Type B pancreatic cell (in vitro differentiated cells): ENCODE measurements at regions not wholly inside any gene's neighbourhood (a gene's known extent, or its start where the extent isn't known, plus 50 kb on each side); places are given as distances from the start of the nearest gene placed in this dataset.

Source experiments
- DNase-seq: peaks from one replicate; pipeline ENCODE4 v3.0.0; 2021; ENCODE audit warnings: mixed read lengths; ENCODE audit not compliant: unreplicated experiment; ENCODE audit errors: extremely low spot score
- H3K27ac Mint-ChIP-seq: 2 replicates; pipeline ENCODE4 v1.8.0; 2021; ENCODE audit warnings: mild to moderate bottlenecking, mixed read lengths
- H3K27me3 Mint-ChIP-seq: 2 replicates; pipeline ENCODE4 v1.8.0; 2021; ENCODE audit warnings: mixed read lengths
- H3K36me3 Mint-ChIP-seq: 2 replicates; pipeline ENCODE4 v1.8.0; 2021; ENCODE audit warnings: mixed read lengths
- H3K4me1 Mint-ChIP-seq: one replicate; pipeline ENCODE4 v1.8.0; 2021; ENCODE audit warnings: mixed read lengths; ENCODE audit not compliant: unreplicated experiment
- H3K4me3 Mint-ChIP-seq: 2 replicates; pipeline ENCODE4 v1.8.0; 2021; ENCODE audit warnings: mild to moderate bottlenecking, mixed read lengths
- H3K9me3 Mint-ChIP-seq: 2 replicates; pipeline ENCODE4 v1.8.0; 2021; ENCODE audit warnings: mixed read lengths
- TF ChIP-seq, protein P1 (sequence below): fragments of 200-600 bp; sonication (generic); conservative IDR thresholded peaks from 2 replicates; pipeline ENCODE4 v1.5.0; 2021; ENCODE audit warnings: antibody characterized with exemption, mild to moderate bottlenecking

DNA sequence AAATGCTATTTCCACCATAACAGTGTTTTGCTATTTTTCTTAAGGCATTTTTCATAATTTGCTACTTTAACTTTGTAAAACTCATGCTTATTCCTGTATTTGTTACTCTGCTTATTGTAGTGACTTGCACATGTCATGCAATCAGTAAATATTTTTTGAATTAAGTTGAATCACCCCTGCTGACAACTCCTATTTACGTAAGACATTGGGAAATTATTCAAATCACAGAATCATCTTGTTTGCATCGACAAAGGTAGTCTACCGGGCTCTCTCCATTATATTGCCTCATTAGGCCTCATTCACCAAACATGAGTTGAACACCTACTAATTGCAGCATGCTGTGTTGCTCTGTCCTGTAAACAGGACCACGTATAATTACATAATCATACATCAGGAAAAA lies 478.5 kb upstream of the ZEB2 start:
- TF ChIP-seq, protein P1, sequence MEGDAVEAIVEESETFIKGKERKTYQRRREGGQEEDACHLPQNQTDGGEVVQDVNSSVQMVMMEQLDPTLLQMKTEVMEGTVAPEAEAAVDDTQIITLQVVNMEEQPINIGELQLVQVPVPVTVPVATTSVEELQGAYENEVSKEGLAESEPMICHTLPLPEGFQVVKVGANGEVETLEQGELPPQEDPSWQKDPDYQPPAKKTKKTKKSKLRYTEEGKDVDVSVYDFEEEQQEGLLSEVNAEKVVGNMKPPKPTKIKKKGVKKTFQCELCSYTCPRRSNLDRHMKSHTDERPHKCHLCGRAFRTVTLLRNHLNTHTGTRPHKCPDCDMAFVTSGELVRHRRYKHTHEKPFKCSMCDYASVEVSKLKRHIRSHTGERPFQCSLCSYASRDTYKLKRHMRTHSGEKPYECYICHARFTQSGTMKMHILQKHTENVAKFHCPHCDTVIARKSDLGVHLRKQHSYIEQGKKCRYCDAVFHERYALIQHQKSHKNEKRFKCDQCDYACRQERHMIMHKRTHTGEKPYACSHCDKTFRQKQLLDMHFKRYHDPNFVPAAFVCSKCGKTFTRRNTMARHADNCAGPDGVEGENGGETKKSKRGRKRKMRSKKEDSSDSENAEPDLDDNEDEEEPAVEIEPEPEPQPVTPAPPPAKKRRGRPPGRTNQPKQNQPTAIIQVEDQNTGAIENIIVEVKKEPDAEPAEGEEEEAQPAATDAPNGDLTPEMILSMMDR: no peak
- no peak for DNase-seq

DNA sequence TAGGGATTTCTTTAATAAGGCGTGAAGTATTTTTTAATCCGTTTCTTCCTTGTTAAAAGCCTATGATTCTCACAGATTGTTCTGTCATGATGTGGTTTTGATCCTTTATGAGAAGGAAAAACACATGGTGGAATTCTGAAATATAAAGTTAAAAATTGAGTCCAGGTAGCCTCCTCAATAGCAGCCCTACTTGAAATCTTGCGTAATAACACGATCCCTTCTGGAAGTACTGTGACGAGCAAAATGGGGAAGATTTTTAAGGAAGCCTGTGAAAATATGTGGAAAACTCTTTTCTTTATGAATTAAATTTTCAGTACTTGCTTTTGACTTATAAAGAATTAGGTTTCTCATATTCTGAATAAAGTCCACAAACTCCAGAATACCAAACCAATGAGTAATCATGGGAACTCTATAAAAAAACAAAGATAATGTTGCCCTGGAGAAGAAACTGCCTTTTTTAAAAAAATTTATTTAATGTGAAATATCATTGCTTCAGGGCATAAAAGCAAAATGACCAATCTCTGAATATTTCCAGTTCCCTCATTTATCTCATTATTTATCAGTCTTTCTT lies 476.4 kb upstream of the ZEB2 start:
- no peaks in the 10 kb centered on the region for H3K4me1 Mint-ChIP-seq
- DNase-seq: no peak
- H3K36me3 Mint-ChIP-seq: no peaks in the 10 kb centered on the region
- H3K27ac Mint-ChIP-seq: no peak overlapping the region
- H3K4me3 Mint-ChIP-seq: no peak overlapping the region
- no peaks in the 10 kb centered on the region for H3K9me3 Mint-ChIP-seq
- TF ChIP-seq, protein P1: no peak
- peaks cover 9% of the 10 kb centered on the region for H3K27me3 Mint-ChIP-seq

More for the DNA sequence above, 478.5 kb upstream of the ZEB2 start:
- Mint-ChIP-seq H3K27ac (no peak overlapping the region), H3K4me1 (no peaks in the 10 kb centered on the region), H3K9me3 (no peaks in the 10 kb centered on the region), H3K36me3 (no peaks in the 10 kb centered on the region), H3K4me3 (no peak overlapping the region), H3K27me3 (no peaks in the 10 kb centered on the region)

DNA sequence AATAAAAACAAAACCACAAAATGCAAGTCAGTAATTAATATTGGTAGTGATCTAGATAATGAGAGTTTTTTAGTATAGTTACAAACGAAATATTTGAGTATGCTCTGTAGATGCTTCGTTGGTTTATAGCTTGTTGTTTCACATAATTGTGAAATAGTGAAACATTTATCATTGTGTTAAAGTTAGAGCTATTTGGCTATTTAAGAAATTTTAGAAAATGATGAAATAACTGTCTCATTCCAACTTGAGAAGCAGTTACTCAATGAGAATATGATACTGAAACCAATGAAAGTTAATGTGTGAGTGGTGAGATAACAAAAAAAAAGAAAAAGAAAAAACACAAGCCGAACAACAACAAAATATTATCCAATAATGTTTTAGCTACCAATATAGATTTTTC lies 475.6 kb upstream of the ZEB2 start:
- no peaks in the 10 kb centered on the region for H3K36me3 Mint-ChIP-seq
- TF ChIP-seq, protein P1: no peak
- H3K27me3 Mint-ChIP-seq: peaks cover 9% of the 10 kb centered on the region
- H3K9me3 Mint-ChIP-seq: no peaks in the 10 kb centered on the region
- no peaks in the 10 kb centered on the region for H3K4me1 Mint-ChIP-seq
- no peak overlapping the region for H3K4me3 Mint-ChIP-seq
- H3K27ac Mint-ChIP-seq: no peak overlapping the region
- DNase-seq: no peak

DNA sequence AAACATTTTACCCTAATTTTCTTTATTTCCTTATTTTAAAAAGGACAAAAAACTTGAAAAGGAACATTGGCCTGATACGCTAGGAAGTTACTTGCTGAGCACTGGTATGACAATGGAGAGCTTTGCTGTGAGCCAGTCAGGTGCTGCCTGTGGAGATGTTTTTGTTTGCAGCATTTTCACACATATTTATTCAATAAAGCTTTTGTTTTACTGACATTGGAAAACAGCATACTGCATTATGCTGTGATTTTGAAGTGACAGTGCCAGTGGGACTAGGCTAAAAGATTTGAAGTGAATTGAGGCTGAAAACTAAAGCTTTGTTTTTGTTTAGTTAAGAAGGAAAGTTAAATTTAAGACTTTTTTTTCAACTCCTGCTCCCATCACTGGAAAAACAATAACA lies 470.7 kb upstream of the ZEB2 start:
- Mint-ChIP-seq H3K36me3 (no peaks in the 10 kb centered on the region), H3K4me1 (peaks cover 5% of the 10 kb centered on the region), H3K27me3 (peaks cover 9% of the 10 kb centered on the region), H3K9me3 (peaks cover 7% of the 10 kb centered on the region), H3K4me3 (no peak overlapping the region), H3K27ac (no peak overlapping the region)
- TF ChIP-seq, protein P1: no peak
- no peak for DNase-seq

DNA sequence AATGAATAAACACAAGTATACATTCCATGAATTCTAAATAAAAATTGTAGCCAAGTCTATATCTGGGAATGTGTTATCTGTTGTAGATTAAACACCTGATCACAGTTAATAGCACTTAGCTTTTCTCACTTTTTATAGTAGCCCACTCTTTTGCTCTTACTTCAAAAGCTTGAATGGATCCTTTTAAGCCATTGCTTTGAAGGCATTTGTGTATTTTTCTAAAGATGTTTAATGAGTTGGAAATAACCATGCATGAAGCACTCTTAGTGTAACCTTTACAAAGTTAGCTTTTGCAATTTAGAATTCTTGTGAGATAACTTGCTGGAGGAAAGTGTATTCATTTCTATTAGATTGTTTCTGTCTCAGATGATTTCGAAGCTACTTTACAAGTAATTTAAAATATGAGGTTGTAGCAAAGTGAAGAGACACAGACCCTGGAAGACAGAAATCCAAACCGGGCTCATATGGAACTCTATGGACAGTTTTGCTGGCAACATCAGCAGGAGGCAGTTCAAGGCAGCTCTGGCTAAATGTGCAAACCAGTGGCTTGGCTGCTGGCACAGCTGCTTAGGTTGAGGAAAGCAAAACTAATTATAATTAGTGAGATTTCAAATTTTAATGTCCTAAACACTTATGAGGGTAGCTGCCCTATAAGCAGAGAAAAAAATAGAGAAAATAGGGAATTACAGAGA lies 469.8 kb upstream of the ZEB2 start:
- H3K4me3 Mint-ChIP-seq: no peak overlapping the region
- no peak for DNase-seq
- TF ChIP-seq, protein P1: no peak
- H3K4me1 Mint-ChIP-seq: peaks cover 5% of the 10 kb centered on the region
- no peaks in the 10 kb centered on the region for H3K36me3 Mint-ChIP-seq
- H3K9me3 Mint-ChIP-seq: peaks cover 7% of the 10 kb centered on the region
- peaks cover 9% of the 10 kb centered on the region for H3K27me3 Mint-ChIP-seq
- H3K27ac Mint-ChIP-seq: no peak overlapping the region
